Kidney (tissue), 13 donors: ENCODE measurements at regions not wholly inside any gene's neighbourhood (a gene's known extent, or its start where the extent isn't known, plus 50 kb on each side); places are given as distances from the start of the nearest gene placed in this dataset.

ENCODE experiments used
- DNase-seq, 5 donors: peaks; one replicate each; pipeline ENCODE4 v3.0.0-alpha.2; 2013 to 2020
- FAIRE-seq: peaks from 2 replicates; lab custom pipeline; 2012; peaks lifted over from hg19 to GRCh38; lab: Jason Lieb, UNC
- H3K27ac ChIP-seq, 2 donors: one replicate each; pipeline ENCODE4 v1.7.0; 2013; ENCODE audit warnings: low read depth in 2 of 2, low read length in 2 of 2, inconsistent platforms in 1 of 2
- H3K27me3 ChIP-seq: one replicate; pipeline ENCODE4 v1.7.1; 2013; ENCODE audit warnings: low read length, inconsistent platforms; ENCODE audit not compliant: control insufficient read depth, insufficient read depth
- H3K36me3 ChIP-seq, 3 donors: one replicate each; pipeline versions ENCODE4 v1.7.0 to v1.7.1; 2013; ENCODE audit warnings: low read length in 3 of 3, control low read depth in 1 of 3, inconsistent platforms in 1 of 3; ENCODE audit not compliant: insufficient read depth in 3 of 3, control insufficient read depth in 2 of 3
- H3K4me1 ChIP-seq, 3 donors: one replicate each; pipeline versions ENCODE4 v1.7.0 to v1.7.1; 2013; ENCODE audit warnings: low read length in 3 of 3, inconsistent platforms in 1 of 3, low read depth in 1 of 3; ENCODE audit not compliant: control insufficient read depth in 2 of 3, insufficient read depth in 2 of 3
- H3K4me3 ChIP-seq, 3 donors: one replicate each; pipeline versions ENCODE4 v1.7.0 to v1.8.1; 2013; ENCODE audit warnings: low read length in 3 of 3, control low read depth in 1 of 3, inconsistent platforms in 1 of 3
- H3K9ac ChIP-seq, 3 donors: one replicate each; pipeline versions ENCODE4 v1.7.0 to v1.7.1; 2013; ENCODE audit warnings: low read length in 3 of 3, control low read depth in 1 of 3, inconsistent platforms in 1 of 3
- H3K9me3 ChIP-seq, 3 donors: one replicate each; pipeline versions ENCODE4 v1.7.0 to v1.7.1; 2013; ENCODE audit warnings: low read length in 3 of 3, control low read depth in 1 of 3, inconsistent platforms in 1 of 3; ENCODE audit not compliant: control insufficient read depth in 2 of 3, insufficient read depth in 1 of 3
- intact Hi-C: fragments of 100-400 bp; cut with DNase I; formaldehyde crosslinking; loops from one replicate; pipeline ENCODE4 v1.11.1; 2022
- TF ChIP-seq, protein P1 (sequence below): IDR thresholded peaks from 3 replicates; pipeline ENCODE4 v1.5.1; 2012; ENCODE audit warnings: mild to moderate bottlenecking, moderate library complexity, borderline replicate concordance; ENCODE audit not compliant: insufficient read depth; ENCODE audit errors: extremely low read depth
- donor health status: control.
- donor health status: control.
- donor health status: control.
- donor health status: control.
- donor health status: control.
- donor health status: DM: yes; HTN: yes; CAD: no.
- donor health status: Normal renal cell carcinoma (clear cell type).

DNA sequence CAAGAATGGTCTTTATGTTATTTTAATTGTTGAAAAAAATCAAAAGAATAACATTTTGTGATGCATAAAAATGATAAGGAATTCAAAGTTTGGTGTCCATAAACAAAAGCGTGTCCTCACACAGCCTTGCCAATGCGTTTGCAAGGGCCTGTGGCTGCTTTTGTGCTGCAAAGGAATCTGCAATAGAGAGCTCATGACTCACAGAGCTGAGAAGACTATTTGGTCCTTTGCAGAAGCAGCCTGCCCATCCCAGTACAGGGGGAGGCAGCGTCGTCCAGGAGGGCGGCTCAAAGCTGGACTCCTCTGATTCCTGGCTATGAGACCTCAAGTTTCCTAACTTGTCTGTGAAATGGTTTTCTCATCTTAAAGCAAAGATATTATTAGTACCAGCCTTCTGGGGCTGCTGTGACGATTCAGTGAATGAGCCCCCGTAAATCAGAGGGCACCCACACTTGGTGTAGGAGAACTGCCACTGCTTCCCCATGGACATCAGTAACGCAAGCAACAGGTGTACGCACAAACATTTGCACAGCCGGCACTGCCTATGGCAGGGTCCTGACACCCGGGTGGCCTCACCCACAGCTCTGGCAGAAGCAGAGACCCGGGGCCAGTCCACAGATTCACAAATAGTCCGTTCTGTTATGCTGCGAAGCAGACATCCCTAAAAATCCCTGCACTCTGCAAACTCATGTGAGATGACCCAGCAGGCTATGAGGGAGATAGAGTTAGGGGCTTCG is 70.6 kb upstream of the ASAP2 start:
- intact Hi-C loops = loop anchor here (10.0 kb wide), 1 partner anchor 261 kb away; no protein-coding TSS in a partner anchor
- Histone ChIP-seq H3K36me3 (no peaks in the 10 kb centered on the region), H3K4me1 (peaks cover 0 to 7% (median 7%) of the 10 kb centered on the region in 3 donors), H3K27ac (no peak overlapping the region), H3K9me3 (peaks cover 0 to 3% (median 0%) of the 10 kb centered on the region in 3 donors), H3K27me3 (no peaks in the 10 kb centered on the region), H3K4me3 (no peak overlapping the region), H3K9ac (no peak overlapping the region)
- peak in 1 of 5 donors; percentile 54 for DNase-seq
- TF ChIP-seq, protein P1, sequence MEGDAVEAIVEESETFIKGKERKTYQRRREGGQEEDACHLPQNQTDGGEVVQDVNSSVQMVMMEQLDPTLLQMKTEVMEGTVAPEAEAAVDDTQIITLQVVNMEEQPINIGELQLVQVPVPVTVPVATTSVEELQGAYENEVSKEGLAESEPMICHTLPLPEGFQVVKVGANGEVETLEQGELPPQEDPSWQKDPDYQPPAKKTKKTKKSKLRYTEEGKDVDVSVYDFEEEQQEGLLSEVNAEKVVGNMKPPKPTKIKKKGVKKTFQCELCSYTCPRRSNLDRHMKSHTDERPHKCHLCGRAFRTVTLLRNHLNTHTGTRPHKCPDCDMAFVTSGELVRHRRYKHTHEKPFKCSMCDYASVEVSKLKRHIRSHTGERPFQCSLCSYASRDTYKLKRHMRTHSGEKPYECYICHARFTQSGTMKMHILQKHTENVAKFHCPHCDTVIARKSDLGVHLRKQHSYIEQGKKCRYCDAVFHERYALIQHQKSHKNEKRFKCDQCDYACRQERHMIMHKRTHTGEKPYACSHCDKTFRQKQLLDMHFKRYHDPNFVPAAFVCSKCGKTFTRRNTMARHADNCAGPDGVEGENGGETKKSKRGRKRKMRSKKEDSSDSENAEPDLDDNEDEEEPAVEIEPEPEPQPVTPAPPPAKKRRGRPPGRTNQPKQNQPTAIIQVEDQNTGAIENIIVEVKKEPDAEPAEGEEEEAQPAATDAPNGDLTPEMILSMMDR = no peak
- FAIRE-seq = no peak

DNA sequence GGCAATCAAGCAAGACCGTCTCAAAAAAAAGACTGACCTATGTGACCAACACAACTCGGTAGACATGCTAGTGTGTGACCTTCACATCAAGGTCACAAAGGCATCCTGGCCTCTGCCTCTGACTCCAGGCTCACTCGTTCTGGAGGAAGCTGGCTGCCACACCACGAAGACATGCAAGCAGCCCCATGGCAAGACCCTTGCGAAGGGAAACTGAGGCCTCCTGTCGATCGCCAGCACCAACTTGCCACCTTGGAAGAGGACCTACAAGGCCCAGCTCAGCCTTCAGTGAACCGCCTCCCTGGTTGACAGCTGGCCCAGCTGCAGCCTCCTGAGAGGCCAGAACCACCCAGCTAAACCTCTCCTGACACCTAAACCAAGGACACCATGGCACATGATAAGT is 79.3 kb upstream of the ASAP2 start:
- Histone ChIP-seq H3K27me3 (no peaks in the 10 kb centered on the region), H3K4me1 (no peaks in the 10 kb centered on the region), H3K36me3 (no peaks in the 10 kb centered on the region), H3K9ac (no peak overlapping the region), H3K9me3 (no peaks in the 10 kb centered on the region), H3K4me3 (no peak overlapping the region), H3K27ac (no peak overlapping the region)
- FAIRE-seq (no peak), DNase-seq (peak in 1 of 5 donors; percentile 60)
- intact Hi-C loops = no loop called here
- TF ChIP-seq, protein P1 = no peak

DNA sequence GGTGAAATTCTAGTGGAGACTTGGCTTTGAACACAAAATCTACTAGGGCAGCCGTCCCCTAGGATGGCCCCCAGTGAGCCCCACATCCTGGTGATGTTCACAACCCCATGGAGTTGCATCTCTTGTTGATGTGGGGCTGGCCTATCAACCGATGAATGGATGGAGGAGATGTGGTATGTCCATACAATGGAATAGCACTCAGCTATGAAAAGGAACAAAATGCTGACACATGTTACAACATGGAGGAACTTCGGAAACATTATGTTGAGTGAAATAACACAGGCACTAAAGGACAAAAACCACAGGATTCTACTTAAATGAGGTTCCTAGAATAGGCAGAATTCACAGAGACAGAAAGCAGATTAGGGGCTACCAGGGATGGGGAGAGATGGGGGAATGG is 80.1 kb upstream of the ASAP2 start:
- TF ChIP-seq, protein P1 = no peak
- Histone ChIP-seq H3K4me3 (no peak overlapping the region), H3K9me3 (no peaks in the 10 kb centered on the region), H3K27me3 (no peaks in the 10 kb centered on the region), H3K9ac (no peak overlapping the region), H3K4me1 (no peaks in the 10 kb centered on the region), H3K36me3 (no peaks in the 10 kb centered on the region), H3K27ac (no peak overlapping the region)
- intact Hi-C loops = no loop called here
- DNase-seq (peak in 1 of 5 donors; percentile 45), FAIRE-seq (no peak)
